K562 (cell line): ENCODE measurements at regions not wholly inside any gene's neighbourhood (a gene's known extent, or its start where the extent isn't known, plus 50 kb on each side); places are given as distances from the start of the nearest gene placed in this dataset.

ENCODE experiments used
- ATAC-seq: fragments of 200-7000 bp; cut with Tn5 transposase; 3 replicates; pipeline ENCODE4 v1.9.1; 2020; ENCODE audit warnings: moderate library complexity
- BruUV-seq: library from RNA; stranded (reverse); fragments of 400-500 nt; replicated peaks from 2 replicates; lab custom pipeline; 2021; lab: Mats Ljungman, UMichigan
- CTCF ChIA-PET: fragments of 300-600 bp; formaldehyde crosslinking; extraction: SDS; loops from one replicate; lab custom pipeline; 2021; ENCODE audit warnings: low intra/inter-chr PET ratio; lab: Yijun Ruan, JAX
- POLR2A ChIA-PET: fragments of 300-600, 350-650 bp; sonication (Branson Sonifier 250); formaldehyde crosslinking; extraction: SDS; loops from one replicate; lab custom pipeline; 2021; ENCODE audit warnings: antibody characterized with exemption, inconsistent platforms; lab: Yijun Ruan, JAX
- DNase-seq, 4 experiments: peaks; one replicate each; pipeline versions ENCODE4 v3.0.0 to v3.0.0-alpha.2; 2011 to 2018; ENCODE audit warnings: low spot score in 3 of 4, mixed read lengths in 3 of 4; ENCODE audit errors: extremely low read depth in 1 of 4
- FAIRE-seq: peaks from 2 replicates; lab custom pipeline; 2011; peaks lifted over from hg19 to GRCh38; lab: Jason Lieb, UNC
- H2AFZ ChIP-seq: 2 replicates; pipeline ENCODE4 v1.6.0; 2011; ENCODE audit warnings: low read depth, low read length, control low read depth, inconsistent platforms
- H3K27ac ChIP-seq: fragments of 200-600 bp; 3 replicates; pipeline ENCODE4 v1.8.0; 2011; ENCODE audit warnings: low read depth, mild to moderate bottlenecking, control low read depth, inconsistent platforms, low read length, moderate library complexity, mixed read lengths; ENCODE audit errors: extremely low read depth
- H3K27me3 ChIP-seq, 2 experiments: fragments of 300-600 bp in 1 of 2; 2 replicates in 1 of 2; 3 replicates in 1 of 2; pipeline versions ENCODE4 v1.6.0 to v1.8.0; 2011; ENCODE audit warnings: inconsistent platforms in 2 of 2, low read length in 2 of 2, mild to moderate bottlenecking in 1 of 2, mixed read lengths in 1 of 2, moderate library complexity in 1 of 2; ENCODE audit not compliant: control insufficient read depth in 2 of 2, insufficient read depth in 2 of 2
- H3K36me3 ChIP-seq: fragments of 300-600 bp; 3 replicates; pipeline ENCODE4 v1.8.0; 2011; ENCODE audit warnings: mild to moderate bottlenecking, low read length, inconsistent platforms; ENCODE audit not compliant: control insufficient read depth, insufficient read depth
- H3K4me1 ChIP-seq, 2 experiments: fragments of 200-600 bp in 1 of 2; replicated peaks in 1 of 2; 2 replicates in 1 of 2; 3 replicates in 1 of 2; pipeline versions ENCODE4 v1.5.1 to v1.8.0; 2011; ENCODE audit warnings: inconsistent platforms in 2 of 2, low read length in 2 of 2, mild to moderate bottlenecking in 1 of 2, mixed read lengths in 1 of 2, moderate library complexity in 1 of 2; ENCODE audit not compliant: control insufficient read depth in 2 of 2, insufficient read depth in 2 of 2
- H3K4me2 ChIP-seq: 2 replicates; pipeline ENCODE4 v1.6.1; 2011; ENCODE audit warnings: low read length, control low read depth, inconsistent platforms, mixed read lengths; ENCODE audit not compliant: insufficient read depth
- H3K4me3 ChIP-seq: fragments of 200-600 bp; sonication (generic), shearing (Covaris generic); 2 replicates; pipeline ENCODE4 v1.5.1; 2016; ENCODE audit warnings: control low read depth, inconsistent platforms
- H3K79me2 ChIP-seq: fragments of 200-600 bp; 3 replicates; pipeline ENCODE4 v1.8.0; 2011; ENCODE audit warnings: low read length, inconsistent platforms; ENCODE audit not compliant: control insufficient read depth, insufficient read depth
- H3K9ac ChIP-seq, 2 experiments: 2 replicates each; pipeline versions ENCODE4 v1.6.0 to v1.6.1; 2011; ENCODE audit warnings: low read depth in 2 of 2, low read length in 2 of 2, control low read depth in 1 of 2, inconsistent platforms in 1 of 2, mild to moderate bottlenecking in 1 of 2, mixed read lengths in 1 of 2; ENCODE audit not compliant: insufficient read depth in 1 of 2
- H3K9me1 ChIP-seq: one replicate; pipeline ENCODE4 v1.6.0; 2011; ENCODE audit warnings: inconsistent platforms, mild to moderate bottlenecking, low read length, moderate library complexity; ENCODE audit not compliant: control insufficient read depth, insufficient read depth
- H3K9me3 ChIP-seq: replicated peaks from 2 replicates; pipeline ENCODE4 v1.5.1; 2011; ENCODE audit warnings: low read depth, low read length, inconsistent platforms; ENCODE audit not compliant: control insufficient read depth, insufficient read depth
- H4K20me1 ChIP-seq: replicated peaks from 2 replicates; pipeline ENCODE4 v1.6.1; 2011; ENCODE audit warnings: low read length, inconsistent platforms, mixed read lengths; ENCODE audit not compliant: control insufficient read depth, insufficient read depth
- ADNP ChIP-seq: fragments of 200-800 bp; sonication (Bioruptor generic); IDR thresholded peaks from 2 replicates; pipeline ENCODE4 v1.6.1; 2016; ENCODE audit warnings: missing genetic modification characterization, missing compliant biosample characterization
- CBX3 ChIP-seq, 2 experiments: IDR thresholded peaks; 1 replicate in 1 of 2; 2 replicates in 1 of 2; pipeline ENCODE4 v1.6.1; 2012; ENCODE audit warnings: inconsistent platforms in 2 of 2, low read length in 2 of 2, borderline replicate concordance in 1 of 2, control low read depth in 1 of 2
- CHD4 ChIP-seq: fragments of 200-600 bp; sonication (generic); IDR thresholded peaks from 3 replicates; pipeline ENCODE4 v1.6.1; 2012; ENCODE audit warnings: low read depth, mild to moderate bottlenecking, mixed read lengths, low read length, inconsistent platforms; ENCODE audit not compliant: insufficient read depth, insufficient replicate concordance, poor library complexity, severe bottlenecking
- KLF10 ChIP-seq: fragments of 250-450 bp; sonication (Bioruptor Pico); IDR thresholded peaks from 2 replicates; pipeline ENCODE4 v1.6.1; 2021; ENCODE audit warnings: matching md5 sums
- KLF13 ChIP-seq: fragments of 450-650 bp; IDR thresholded peaks from 2 replicates; pipeline ENCODE4 v1.6.1; 2016; ENCODE audit warnings: missing genetic modification characterization, low read depth, mild to moderate bottlenecking, missing compliant biosample characterization, moderate library complexity, borderline replicate concordance
- PHF20 ChIP-seq: fragments of 450-650 bp; IDR thresholded peaks from 2 replicates; pipeline ENCODE4 v1.6.1; 2018; ENCODE audit not compliant: partially characterized antibody
- SP2 ChIP-seq: IDR thresholded peaks from 2 replicates; pipeline ENCODE4 v1.6.1; 2011; ENCODE audit warnings: mild to moderate bottlenecking, low read depth, low read length, moderate library complexity; ENCODE audit not compliant: poor library complexity, severe bottlenecking; ENCODE audit errors: extremely low read depth
- TGIF2 ChIP-seq: sonication (generic); formaldehyde crosslinking; IDR thresholded peaks from 2 replicates; pipeline ENCODE4 v1.8.1; 2022; ENCODE audit warnings: mild to moderate bottlenecking, missing genetic modification reagents, moderate library complexity
- ZBED1 ChIP-seq: IDR thresholded peaks from 2 replicates; pipeline ENCODE4 v1.6.1; 2014
- ZFP36 ChIP-seq: fragments of 150-350 bp; IDR thresholded peaks from 2 replicates; pipeline ENCODE4 v1.6.1; 2018; ENCODE audit warnings: low read length, low read depth; ENCODE audit not compliant: partially characterized antibody
- ZNF551 ChIP-seq: fragments of 250-450 bp; sonication (Bioruptor Pico); IDR thresholded peaks from 2 replicates; pipeline ENCODE4 v1.5.0; 2021; ENCODE audit warnings: mild to moderate bottlenecking, moderate library complexity
- ZNF584 ChIP-seq: fragments of 200-800 bp; sonication (Bioruptor generic); IDR thresholded peaks from 2 replicates; pipeline ENCODE4 v1.6.1; 2016; ENCODE audit warnings: low read depth, mild to moderate bottlenecking, missing genetic modification characterization, missing compliant biosample characterization
- WGBS: fragments of 100-300 bp; shearing (Covaris generic); methylation state at CpG from one replicate; pipeline ENCODE4 v1.1.6; 2016; ENCODE audit warnings: low coverage, mixed read lengths; ENCODE audit not compliant: insufficient coverage; ENCODE audit errors: missing lambda C conversion rate; 5-methylcytosine and 5-hydroxymethylcytosine counted together
- in situ Hi-C: fragments of 300-500 bp; cut with MboI; formaldehyde crosslinking; loops from 4 replicates; pipeline ENCODE4 v1.15.0; 2018; ENCODE audit warnings: inconsistent platforms, mixed read lengths
- intact Hi-C: fragments of 100-400 bp; cut with micrococcal nuclease; formaldehyde crosslinking; loops from 2 replicates; pipeline ENCODE4 v1.14.2; 2022
- TF ChIP-seq, protein P1 (sequence below): fragments of 450-650 bp; IDR thresholded peaks from 2 replicates; pipeline ENCODE4 v1.6.1; 2017; ENCODE audit warnings: antibody characterized with exemption
- TF ChIP-seq, protein P2 (sequence below): fragments of 450-650 bp; formaldehyde crosslinking; conservative IDR thresholded peaks from 2 replicates; pipeline ENCODE4 v1.4.0; 2022; ENCODE audit warnings: mild to moderate bottlenecking, missing genetic modification characterization
- TF ChIP-seq, protein P3 (sequence below): fragments of 450-650 bp; formaldehyde crosslinking; IDR thresholded peaks from 2 replicates; pipeline ENCODE4 v1.4.0; 2020; ENCODE audit warnings: mild to moderate bottlenecking, moderate library complexity
- TF ChIP-seq, protein P4 (sequence below): fragments of 200-400 bp; formaldehyde crosslinking; IDR thresholded peaks from 2 replicates; pipeline ENCODE4 v1.6.1; 2017; ENCODE audit warnings: mild to moderate bottlenecking, low read depth, low read length, moderate library complexity

DNA sequence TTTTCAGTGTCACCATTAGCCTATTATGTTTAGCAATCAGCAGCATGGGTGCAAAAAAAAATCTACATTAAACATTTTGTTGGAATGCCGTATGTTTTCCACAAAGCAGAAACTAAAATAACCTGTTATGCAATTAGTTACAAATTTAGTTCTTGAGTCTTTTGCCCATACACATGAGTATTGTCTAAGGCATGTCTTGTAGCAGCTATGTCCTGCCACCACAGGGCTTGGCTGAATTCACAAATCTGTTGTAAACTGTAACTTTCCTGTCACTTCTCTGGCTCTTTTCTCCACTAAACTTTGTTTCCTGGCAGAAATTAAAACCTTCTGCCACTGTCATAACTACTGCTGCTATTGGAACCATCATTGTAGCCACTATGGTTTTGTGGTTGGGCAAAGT, 277.9 kb upstream of the SPRY2 start:
- no peak overlapping the region for H2AFZ ChIP-seq
- no peak overlapping the region for H3K4me2 ChIP-seq
- H3K4me1 ChIP-seq: no peaks in the 10 kb centered on the region
- no peaks in the 10 kb centered on the region for H3K79me2 ChIP-seq
- H3K9me3 ChIP-seq: no peaks in the 10 kb centered on the region
- WGBS: 0% methylated on average over 1 of the region's 1 CpG
- no peak for DNase-seq
- H3K27me3 ChIP-seq: no peaks in the 10 kb centered on the region
- in situ Hi-C loops (no loop called here), intact Hi-C loops (no loop called here)
- no peak for ATAC-seq
- no peak overlapping the region for H3K4me3 ChIP-seq
- no peak overlapping the region for H3K9ac ChIP-seq
- ChIA-PET POLR2A (interaction anchor here (1.2 kb wide), 1 partner anchor 36 kb away, joined by 5 read pairs; no protein-coding TSS in a partner anchor), CTCF (no interaction called here)
- BruUV-seq: no TSS peak
- H3K27ac ChIP-seq: no peak overlapping the region
- H3K36me3 ChIP-seq: no peaks in the 10 kb centered on the region
- FAIRE-seq: no peak
- H3K9me1 ChIP-seq: no peaks in the 10 kb centered on the region
- no peaks in the 10 kb centered on the region for H4K20me1 ChIP-seq
- no peak for TF ChIP-seq KLF13 (tag)
- no peak for TF ChIP-seq CHD4
- TF ChIP-seq ADNP (tag): no peak
- no peak for TF ChIP-seq SP2
- no peak for TF ChIP-seq ZNF584 (CRISPR knock-in tag)
- no peak for TF ChIP-seq TGIF2 (CRISPR knock-in tag)
- TF ChIP-seq, protein P1, sequence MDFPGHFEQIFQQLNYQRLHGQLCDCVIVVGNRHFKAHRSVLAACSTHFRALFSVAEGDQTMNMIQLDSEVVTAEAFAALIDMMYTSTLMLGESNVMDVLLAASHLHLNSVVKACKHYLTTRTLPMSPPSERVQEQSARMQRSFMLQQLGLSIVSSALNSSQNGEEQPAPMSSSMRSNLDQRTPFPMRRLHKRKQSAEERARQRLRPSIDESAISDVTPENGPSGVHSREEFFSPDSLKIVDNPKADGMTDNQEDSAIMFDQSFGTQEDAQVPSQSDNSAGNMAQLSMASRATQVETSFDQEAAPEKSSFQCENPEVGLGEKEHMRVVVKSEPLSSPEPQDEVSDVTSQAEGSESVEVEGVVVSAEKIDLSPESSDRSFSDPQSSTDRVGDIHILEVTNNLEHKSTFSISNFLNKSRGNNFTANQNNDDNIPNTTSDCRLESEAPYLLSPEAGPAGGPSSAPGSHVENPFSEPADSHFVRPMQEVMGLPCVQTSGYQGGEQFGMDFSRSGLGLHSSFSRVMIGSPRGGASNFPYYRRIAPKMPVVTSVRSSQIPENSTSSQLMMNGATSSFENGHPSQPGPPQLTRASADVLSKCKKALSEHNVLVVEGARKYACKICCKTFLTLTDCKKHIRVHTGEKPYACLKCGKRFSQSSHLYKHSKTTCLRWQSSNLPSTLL: no peak
- no peak for TF ChIP-seq KLF10 (CRISPR knock-in tag)
- no peak for TF ChIP-seq ZBED1
- TF ChIP-seq, protein P2, sequence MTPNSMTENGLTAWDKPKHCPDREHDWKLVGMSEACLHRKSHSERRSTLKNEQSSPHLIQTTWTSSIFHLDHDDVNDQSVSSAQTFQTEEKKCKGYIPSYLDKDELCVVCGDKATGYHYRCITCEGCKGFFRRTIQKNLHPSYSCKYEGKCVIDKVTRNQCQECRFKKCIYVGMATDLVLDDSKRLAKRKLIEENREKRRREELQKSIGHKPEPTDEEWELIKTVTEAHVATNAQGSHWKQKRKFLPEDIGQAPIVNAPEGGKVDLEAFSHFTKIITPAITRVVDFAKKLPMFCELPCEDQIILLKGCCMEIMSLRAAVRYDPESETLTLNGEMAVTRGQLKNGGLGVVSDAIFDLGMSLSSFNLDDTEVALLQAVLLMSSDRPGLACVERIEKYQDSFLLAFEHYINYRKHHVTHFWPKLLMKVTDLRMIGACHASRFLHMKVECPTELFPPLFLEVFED (CRISPR knock-in tag): no peak
- no peak for TF ChIP-seq ZFP36
- TF ChIP-seq PHF20: no peak
- TF ChIP-seq, protein P3, sequence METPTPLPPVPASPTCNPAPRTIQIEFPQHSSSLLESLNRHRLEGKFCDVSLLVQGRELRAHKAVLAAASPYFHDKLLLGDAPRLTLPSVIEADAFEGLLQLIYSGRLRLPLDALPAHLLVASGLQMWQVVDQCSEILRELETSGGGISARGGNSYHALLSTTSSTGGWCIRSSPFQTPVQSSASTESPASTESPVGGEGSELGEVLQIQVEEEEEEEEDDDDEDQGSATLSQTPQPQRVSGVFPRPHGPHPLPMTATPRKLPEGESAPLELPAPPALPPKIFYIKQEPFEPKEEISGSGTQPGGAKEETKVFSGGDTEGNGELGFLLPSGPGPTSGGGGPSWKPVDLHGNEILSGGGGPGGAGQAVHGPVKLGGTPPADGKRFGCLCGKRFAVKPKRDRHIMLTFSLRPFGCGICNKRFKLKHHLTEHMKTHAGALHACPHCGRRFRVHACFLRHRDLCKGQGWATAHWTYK (CRISPR knock-in tag): no peak
- TF ChIP-seq CBX3 (IDR thresholded peaks at IDR 0.05; ENCODE audit: borderline replicate concordance in 1 of 2, low read length in 2 of 2): no peak
- TF ChIP-seq, protein P4, sequence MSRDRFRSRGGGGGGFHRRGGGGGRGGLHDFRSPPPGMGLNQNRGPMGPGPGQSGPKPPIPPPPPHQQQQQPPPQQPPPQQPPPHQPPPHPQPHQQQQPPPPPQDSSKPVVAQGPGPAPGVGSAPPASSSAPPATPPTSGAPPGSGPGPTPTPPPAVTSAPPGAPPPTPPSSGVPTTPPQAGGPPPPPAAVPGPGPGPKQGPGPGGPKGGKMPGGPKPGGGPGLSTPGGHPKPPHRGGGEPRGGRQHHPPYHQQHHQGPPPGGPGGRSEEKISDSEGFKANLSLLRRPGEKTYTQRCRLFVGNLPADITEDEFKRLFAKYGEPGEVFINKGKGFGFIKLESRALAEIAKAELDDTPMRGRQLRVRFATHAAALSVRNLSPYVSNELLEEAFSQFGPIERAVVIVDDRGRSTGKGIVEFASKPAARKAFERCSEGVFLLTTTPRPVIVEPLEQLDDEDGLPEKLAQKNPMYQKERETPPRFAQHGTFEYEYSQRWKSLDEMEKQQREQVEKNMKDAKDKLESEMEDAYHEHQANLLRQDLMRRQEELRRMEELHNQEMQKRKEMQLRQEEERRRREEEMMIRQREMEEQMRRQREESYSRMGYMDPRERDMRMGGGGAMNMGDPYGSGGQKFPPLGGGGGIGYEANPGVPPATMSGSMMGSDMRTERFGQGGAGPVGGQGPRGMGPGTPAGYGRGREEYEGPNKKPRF: no peak
- TF ChIP-seq ZNF551 (CRISPR knock-in tag): no peak
